ENCODE measurements at regions not wholly inside any gene's neighbourhood (a gene's known extent, or its start where the extent isn't known, plus 50 kb on each side); places are given as distances from the start of the nearest gene placed in this dataset.
"Not testable (repeated sequence)": the region's sequence is repeated elsewhere in the genome, so short reads cannot be mapped to it uniquely, and the experiment has no call there.

GRCh38 chr6:56814308-56814707 is 140.6 kb upstream of the BEND6 start:
- TF ChIP-seq ZFX (IDR thresholded peaks at IDR 0.05), result no peak
- no peak for TF ChIP-seq CTCF (conservative IDR thresholded peaks at IDR 0.05)

GRCh38 chr6:56812851-56813250 is 142.1 kb upstream of the BEND6 start:
- H3K27ac ChIP-seq, result not testable (repeated sequence)

More at GRCh38 chr6:56814308-56814707, 140.6 kb upstream of the BEND6 start:
- no peak overlapping the region for H3K27ac ChIP-seq

GRCh38 chr6:56808871-56809359 is 146.0 kb upstream of the BEND6 start:
- H3K27ac ChIP-seq, result no peak overlapping the region
- TF ChIP-seq ZFX (IDR thresholded peaks at IDR 0.05), result no peak
- TF ChIP-seq CTCF (conservative IDR thresholded peaks at IDR 0.05), result no peak

- H3K27ac ChIP-seq, result no peak overlapping the region
- TF ChIP-seq ZFX (IDR thresholded peaks at IDR 0.05) (no peak), CTCF (conservative IDR thresholded peaks at IDR 0.05) (no peak)
These were observed 146.9 kb upstream of the BEND6 start for GRCh38 chr6:56807989-56808337.

- no peak for TF ChIP-seq CTCF (conservative IDR thresholded peaks at IDR 0.05)
- TF ChIP-seq ZFX (IDR thresholded peaks at IDR 0.05), result no peak
- no peak overlapping the region for H3K27ac ChIP-seq
These were observed 147.4 kb upstream of the BEND6 start for GRCh38 chr6:56807326-56807988.

GRCh38 chr6:56806368-56806767 is 148.5 kb upstream of the BEND6 start:
- TF ChIP-seq CTCF (conservative IDR thresholded peaks at IDR 0.05), result no peak
- TF ChIP-seq ZFX (IDR thresholded peaks at IDR 0.05), result no peak
- H3K27ac ChIP-seq, result no peak overlapping the region

- TF ChIP-seq CTCF (conservative IDR thresholded peaks at IDR 0.05), result no peak
- no peak for TF ChIP-seq ZFX (IDR thresholded peaks at IDR 0.05)
- H3K27ac ChIP-seq, result no peak overlapping the region
These were observed 149.9 kb upstream of the BEND6 start for GRCh38 chr6:56804996-56805395.

- H3K27ac ChIP-seq, result no peak overlapping the region
- TF ChIP-seq ZFX (IDR thresholded peaks at IDR 0.05), result no peak
- TF ChIP-seq CTCF (conservative IDR thresholded peaks at IDR 0.05), result no peak
These were observed 151.3 kb upstream of the BEND6 start for GRCh38 chr6:56803594-56803993.
